SK-N-SH (cell line): ENCODE measurements at regions not wholly inside any gene's neighbourhood (a gene's known extent, or its start where the extent isn't known, plus 50 kb on each side); places are given as distances from the start of the nearest gene placed in this dataset.

ENCODE experiments used
- CTCF ChIA-PET: fragments of 300-600, 350-600 bp; formaldehyde crosslinking; extraction: SDS; loops from one replicate; lab custom pipeline; 2021; lab: Yijun Ruan, JAX
- POLR2A ChIA-PET: fragments of 350-600 bp; sonication (Branson Sonifier 250); formaldehyde crosslinking; extraction: SDS; loops from one replicate; lab custom pipeline; 2020; ENCODE audit warnings: antibody characterized with exemption, inconsistent platforms; lab: Yijun Ruan, JAX
- DNase-seq: peaks from one replicate; pipeline ENCODE4 v3.0.0; 2012
- H2AFZ ChIP-seq: fragments of 200-600 bp; sonication (generic); 2 replicates; pipeline ENCODE4 v1.8.1; 2016; ENCODE audit warnings: antibody characterized with exemption, mild to moderate bottlenecking, low read depth
- H3F3A ChIP-seq: fragments of 200-600 bp; sonication (generic); replicated peaks from 2 replicates; pipeline ENCODE3; 2016; ENCODE audit warnings: antibody characterized with exemption, mild to moderate bottlenecking; ENCODE audit not compliant: insufficient read depth
- H3K27ac ChIP-seq, 2 experiments: fragments of 200-500 bp in 1 of 2; fragments of 200-600 bp in 1 of 2; sonication (Bioruptor generic) in 1 of 2; sonication (generic), shearing (Covaris generic) in 1 of 2; 2 replicates each; pipeline versions ENCODE4 v1.5.1 to v1.6.1; 2014 to 2016; ENCODE audit warnings: low read depth in 2 of 2, inconsistent platforms in 1 of 2, low read length in 1 of 2, mild to moderate bottlenecking in 1 of 2, mixed read lengths in 1 of 2
- H3K27me3 ChIP-seq: fragments of 200-600 bp; sonication (generic), shearing (Covaris generic); 2 replicates; pipeline ENCODE4 v1.6.1; 2016; ENCODE audit warnings: mixed run types; ENCODE audit not compliant: insufficient read depth
- H3K36me3 ChIP-seq, 2 experiments: fragments of 200-500 bp in 1 of 2; fragments of 200-600 bp in 1 of 2; sonication (Bioruptor generic) in 1 of 2; sonication (generic) in 1 of 2; replicated peaks in 1 of 2; 2 replicates each; pipeline versions ENCODE3 to v1.5.1; 2014 to 2016; ENCODE audit warnings: low read length in 1 of 2, mild to moderate bottlenecking in 1 of 2; ENCODE audit not compliant: insufficient read depth in 2 of 2, control insufficient read depth in 1 of 2
- H3K4me1 ChIP-seq, 2 experiments: fragments of 200-500 bp in 1 of 2; fragments of 200-600 bp in 1 of 2; sonication (Bioruptor generic) in 1 of 2; sonication (generic), shearing (Covaris generic) in 1 of 2; 2 replicates each; pipeline versions ENCODE4 v1.5.1 to v1.6.1; 2014 to 2016; ENCODE audit warnings: low read depth in 1 of 2, low read length in 1 of 2, mixed run types in 1 of 2; ENCODE audit not compliant: insufficient read depth in 2 of 2, control insufficient read depth in 1 of 2
- H3K4me2 ChIP-seq: fragments of 200-600 bp; sonication (generic), shearing (Covaris generic); 2 replicates; pipeline ENCODE4 v1.6.1; 2017; ENCODE audit warnings: mixed run types
- H3K4me3 ChIP-seq, 2 experiments: fragments of 200-500 bp in 1 of 2; fragments of 200-600 bp in 1 of 2; sonication (Bioruptor generic) in 1 of 2; sonication (generic), shearing (Covaris generic) in 1 of 2; 2 replicates each; pipeline versions ENCODE4 v1.5.1 to v1.8.1; 2014 to 2016; ENCODE audit warnings: low read depth in 2 of 2, inconsistent platforms in 1 of 2, low read length in 1 of 2, mild to moderate bottlenecking in 1 of 2, mixed read lengths in 1 of 2, moderate library complexity in 1 of 2
- H3K79me2 ChIP-seq: fragments of 200-600 bp; sonication (generic); 2 replicates; pipeline ENCODE4 v1.8.1; 2017; ENCODE audit warnings: mild to moderate bottlenecking; ENCODE audit not compliant: insufficient read depth
- H3K9ac ChIP-seq: fragments of 200-600 bp; sonication (generic); 2 replicates; pipeline ENCODE4 v1.6.1; 2017; ENCODE audit warnings: mixed run types
- H3K9me2 ChIP-seq: fragments of 200-600 bp; sonication (generic); 2 replicates; pipeline ENCODE4 v1.6.1; 2017; ENCODE audit warnings: mixed run types
- H3K9me3 ChIP-seq: fragments of 200-600 bp; sonication (generic); 2 replicates; pipeline ENCODE4 v1.6.1; 2017; ENCODE audit warnings: mixed run types, mild to moderate bottlenecking, moderate library complexity
- H4K20me1 ChIP-seq: fragments of 200-600 bp; sonication (generic); 2 replicates; pipeline ENCODE4 v1.6.1; 2017; ENCODE audit warnings: mild to moderate bottlenecking, mixed run types; ENCODE audit not compliant: insufficient read depth
- ELF1 ChIP-seq: IDR thresholded peaks from 2 replicates; pipeline ENCODE4 v1.4.0; 2012
- EP300 ChIP-seq, 2 experiments: IDR thresholded peaks; 2 replicates each; pipeline versions ENCODE4 v1.4.0 to v1.6.1; 2012; ENCODE audit warnings: borderline replicate concordance in 1 of 2, low read depth in 1 of 2, low read length in 1 of 2
- EZH2phosphoT487 ChIP-seq: fragments of 200-600 bp; sonication (generic); IDR thresholded peaks from 2 replicates; pipeline ENCODE4 v1.6.1; 2017; ENCODE audit warnings: low read depth, mixed run types, mild to moderate bottlenecking, antibody characterized with exemption, moderate library complexity, borderline replicate concordance
- FOXM1 ChIP-seq: IDR thresholded peaks from 2 replicates; pipeline ENCODE4 v1.4.0; 2012; ENCODE audit warnings: low read depth, mild to moderate bottlenecking
- GABPA ChIP-seq: IDR thresholded peaks from 2 replicates; pipeline ENCODE4 v1.4.0; 2012; ENCODE audit warnings: low read depth, mild to moderate bottlenecking
- GATA2 ChIP-seq: sonication (generic); formaldehyde crosslinking; IDR thresholded peaks from 2 replicates; pipeline ENCODE4 v1.5.0; 2020; ENCODE audit warnings: mild to moderate bottlenecking, missing genetic modification reagents
- MXI1 ChIP-seq: IDR thresholded peaks from 2 replicates; pipeline ENCODE4 v1.6.1; 2012; ENCODE audit warnings: mild to moderate bottlenecking, low read depth, low read length, improper control_type of control experiment
- NFIC ChIP-seq: IDR thresholded peaks from 2 replicates; pipeline ENCODE4 v1.4.0; 2012; ENCODE audit warnings: borderline replicate concordance
- POLR2AphosphoS5 ChIP-seq: IDR thresholded peaks from 2 replicates; pipeline ENCODE4 v1.6.1; 2012; ENCODE audit warnings: low read depth, low read length
- RAD21 ChIP-seq: IDR thresholded peaks from 2 replicates; pipeline ENCODE4 v1.6.1; 2012; ENCODE audit warnings: mild to moderate bottlenecking, low read length
- RFX5 ChIP-seq: IDR thresholded peaks from 2 replicates; pipeline ENCODE4 v1.6.1; 2012; ENCODE audit warnings: mild to moderate bottlenecking, improper control_type of control experiment, low read length
- TCF12 ChIP-seq: IDR thresholded peaks from 2 replicates; pipeline ENCODE4 v1.4.0; 2012
- YY1 ChIP-seq: IDR thresholded peaks from 2 replicates; pipeline ENCODE4 v1.4.0; 2012; ENCODE audit warnings: low read depth, mild to moderate bottlenecking
- WGBS: methylation state at CpG from one replicate; pipeline ENCODE4 v1.1.6; 2017; ENCODE audit warnings: low lambda C conversion rate; 5-methylcytosine and 5-hydroxymethylcytosine counted together
- TF ChIP-seq, protein P1 (sequence below): IDR thresholded peaks from 2 replicates; pipeline ENCODE4 v1.4.0; 2012; ENCODE audit warnings: low read depth, borderline replicate concordance
- TF ChIP-seq, protein P2 (sequence below): IDR thresholded peaks from 2 replicates; pipeline ENCODE4 v1.4.0; 2012; ENCODE audit warnings: low read depth
- TF ChIP-seq, protein P3 (sequence below): fragments of 150-350 bp; IDR thresholded peaks from 2 replicates; pipeline ENCODE4 v1.6.1; 2017; ENCODE audit warnings: antibody characterized with exemption, low read length, low read depth, borderline replicate concordance
- TF ChIP-seq, protein P4 (sequence below): IDR thresholded peaks from 2 replicates; pipeline ENCODE4; 2012
- TF ChIP-seq, protein P5 (sequence below): fragments of 200-600 bp; sonication (generic); IDR thresholded peaks from 2 replicates; pipeline ENCODE4 v1.6.1; 2017; ENCODE audit warnings: antibody characterized with exemption, mild to moderate bottlenecking, moderate library complexity

DNA sequence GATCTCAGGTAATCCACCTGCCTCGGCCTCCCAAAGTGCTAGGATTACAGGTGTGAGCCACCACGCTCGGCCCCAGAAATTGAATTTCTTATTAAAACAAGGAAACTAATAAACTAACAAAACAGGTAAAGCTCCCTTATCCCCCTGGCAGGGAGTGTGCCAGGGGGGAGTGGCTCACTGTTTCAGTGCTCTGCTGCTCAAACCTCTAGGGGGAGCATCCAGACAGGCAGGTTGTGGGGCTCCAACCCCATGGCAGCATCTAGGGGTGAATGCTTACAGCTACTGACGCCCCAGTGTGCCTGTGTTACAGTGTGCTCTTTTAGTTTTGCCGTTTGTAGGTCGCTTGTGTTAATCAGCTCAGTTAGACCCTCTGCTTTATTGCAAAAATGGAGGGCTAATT, 605.0 kb downstream of the GABRG1 start:
- H3K4me2 ChIP-seq, result no peak overlapping the region
- no peak overlapping the region for H3K9ac ChIP-seq
- H4K20me1 ChIP-seq, result no peaks in the 10 kb centered on the region
- no peak overlapping the region for H3K4me3 ChIP-seq
- no peaks in the 10 kb centered on the region for H3K4me1 ChIP-seq
- no peak for TF ChIP-seq POLR2AphosphoS5
- TF ChIP-seq RAD21, result no peak
- no peak for TF ChIP-seq GABPA
- TF ChIP-seq, protein P1, sequence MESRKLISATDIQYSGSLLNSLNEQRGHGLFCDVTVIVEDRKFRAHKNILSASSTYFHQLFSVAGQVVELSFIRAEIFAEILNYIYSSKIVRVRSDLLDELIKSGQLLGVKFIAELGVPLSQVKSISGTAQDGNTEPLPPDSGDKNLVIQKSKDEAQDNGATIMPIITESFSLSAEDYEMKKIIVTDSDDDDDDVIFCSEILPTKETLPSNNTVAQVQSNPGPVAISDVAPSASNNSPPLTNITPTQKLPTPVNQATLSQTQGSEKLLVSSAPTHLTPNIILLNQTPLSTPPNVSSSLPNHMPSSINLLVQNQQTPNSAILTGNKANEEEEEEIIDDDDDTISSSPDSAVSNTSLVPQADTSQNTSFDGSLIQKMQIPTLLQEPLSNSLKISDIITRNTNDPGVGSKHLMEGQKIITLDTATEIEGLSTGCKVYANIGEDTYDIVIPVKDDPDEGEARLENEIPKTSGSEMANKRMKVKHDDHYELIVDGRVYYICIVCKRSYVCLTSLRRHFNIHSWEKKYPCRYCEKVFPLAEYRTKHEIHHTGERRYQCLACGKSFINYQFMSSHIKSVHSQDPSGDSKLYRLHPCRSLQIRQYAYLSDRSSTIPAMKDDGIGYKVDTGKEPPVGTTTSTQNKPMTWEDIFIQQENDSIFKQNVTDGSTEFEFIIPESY, result no peak
- no peak for TF ChIP-seq YY1
- no peak for TF ChIP-seq GATA2
- TF ChIP-seq TCF12, result no peak
- TF ChIP-seq, protein P2, sequence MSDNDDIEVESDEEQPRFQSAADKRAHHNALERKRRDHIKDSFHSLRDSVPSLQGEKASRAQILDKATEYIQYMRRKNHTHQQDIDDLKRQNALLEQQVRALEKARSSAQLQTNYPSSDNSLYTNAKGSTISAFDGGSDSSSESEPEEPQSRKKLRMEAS, result no peak
- no peak for TF ChIP-seq EZH2phosphoT487
- TF ChIP-seq, protein P3, sequence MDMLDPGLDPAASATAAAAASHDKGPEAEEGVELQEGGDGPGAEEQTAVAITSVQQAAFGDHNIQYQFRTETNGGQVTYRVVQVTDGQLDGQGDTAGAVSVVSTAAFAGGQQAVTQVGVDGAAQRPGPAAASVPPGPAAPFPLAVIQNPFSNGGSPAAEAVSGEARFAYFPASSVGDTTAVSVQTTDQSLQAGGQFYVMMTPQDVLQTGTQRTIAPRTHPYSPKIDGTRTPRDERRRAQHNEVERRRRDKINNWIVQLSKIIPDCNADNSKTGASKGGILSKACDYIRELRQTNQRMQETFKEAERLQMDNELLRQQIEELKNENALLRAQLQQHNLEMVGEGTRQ, result no peak
- TF ChIP-seq EP300 (IDR thresholded peaks at IDR 0.05; ENCODE audit: borderline replicate concordance in 1 of 2, low read depth in 1 of 2, low read length in 1 of 2), result no peak
- TF ChIP-seq NFIC, result no peak
- TF ChIP-seq, protein P4, sequence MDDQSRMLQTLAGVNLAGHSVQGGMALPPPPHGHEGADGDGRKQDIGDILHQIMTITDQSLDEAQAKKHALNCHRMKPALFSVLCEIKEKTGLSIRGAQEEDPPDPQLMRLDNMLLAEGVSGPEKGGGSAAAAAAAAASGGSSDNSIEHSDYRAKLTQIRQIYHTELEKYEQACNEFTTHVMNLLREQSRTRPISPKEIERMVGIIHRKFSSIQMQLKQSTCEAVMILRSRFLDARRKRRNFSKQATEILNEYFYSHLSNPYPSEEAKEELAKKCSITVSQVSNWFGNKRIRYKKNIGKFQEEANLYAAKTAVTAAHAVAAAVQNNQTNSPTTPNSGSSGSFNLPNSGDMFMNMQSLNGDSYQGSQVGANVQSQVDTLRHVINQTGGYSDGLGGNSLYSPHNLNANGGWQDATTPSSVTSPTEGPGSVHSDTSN, result no peak
- TF ChIP-seq ELF1, result no peak
- TF ChIP-seq RFX5, result no peak
- TF ChIP-seq MXI1, result no peak
- TF ChIP-seq, protein P5, sequence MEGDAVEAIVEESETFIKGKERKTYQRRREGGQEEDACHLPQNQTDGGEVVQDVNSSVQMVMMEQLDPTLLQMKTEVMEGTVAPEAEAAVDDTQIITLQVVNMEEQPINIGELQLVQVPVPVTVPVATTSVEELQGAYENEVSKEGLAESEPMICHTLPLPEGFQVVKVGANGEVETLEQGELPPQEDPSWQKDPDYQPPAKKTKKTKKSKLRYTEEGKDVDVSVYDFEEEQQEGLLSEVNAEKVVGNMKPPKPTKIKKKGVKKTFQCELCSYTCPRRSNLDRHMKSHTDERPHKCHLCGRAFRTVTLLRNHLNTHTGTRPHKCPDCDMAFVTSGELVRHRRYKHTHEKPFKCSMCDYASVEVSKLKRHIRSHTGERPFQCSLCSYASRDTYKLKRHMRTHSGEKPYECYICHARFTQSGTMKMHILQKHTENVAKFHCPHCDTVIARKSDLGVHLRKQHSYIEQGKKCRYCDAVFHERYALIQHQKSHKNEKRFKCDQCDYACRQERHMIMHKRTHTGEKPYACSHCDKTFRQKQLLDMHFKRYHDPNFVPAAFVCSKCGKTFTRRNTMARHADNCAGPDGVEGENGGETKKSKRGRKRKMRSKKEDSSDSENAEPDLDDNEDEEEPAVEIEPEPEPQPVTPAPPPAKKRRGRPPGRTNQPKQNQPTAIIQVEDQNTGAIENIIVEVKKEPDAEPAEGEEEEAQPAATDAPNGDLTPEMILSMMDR, result no peak
- no peak for TF ChIP-seq FOXM1
- no peaks in the 10 kb centered on the region for H3K9me2 ChIP-seq
- POLR2A ChIA-PET, result no interaction called here
- H3F3A ChIP-seq, result no peaks in the 10 kb centered on the region
- no peaks in the 10 kb centered on the region for H3K36me3 ChIP-seq
- no peaks in the 10 kb centered on the region for H3K79me2 ChIP-seq
- CTCF ChIA-PET, result no interaction called here
- H3K9me3 ChIP-seq, result no peaks in the 10 kb centered on the region
- 34% methylated on average over 6 of the region's 6 CpGs for WGBS
- no peak overlapping the region for H2AFZ ChIP-seq
- no peaks in the 10 kb centered on the region for H3K27me3 ChIP-seq
- H3K27ac ChIP-seq, result no peak overlapping the region
- DNase-seq, result no peak
